Gastrocnemius medialis (tissue), 4 donors: ENCODE measurements at regions not wholly inside any gene's neighbourhood (a gene's known extent, or its start where the extent isn't known, plus 50 kb on each side); places are given as distances from the start of the nearest gene placed in this dataset.

Source experiments
- ATAC-seq, 2 donors: fragments of 150-250 bp; one replicate each; pipeline ENCODE4 v1.9.1; 2016
- DNase-seq, 2 donors: peaks; one replicate each; pipeline ENCODE4 v3.0.0-alpha.2; 2019
- H3K27ac ChIP-seq, 4 donors: fragments of 200-600 bp; sonication (generic); 1 replicate in 1 of 4; 2 replicates in 3 of 4; pipeline ENCODE4 v1.5.1; 2016 to 2018; ENCODE audit warnings: mild to moderate bottlenecking in 2 of 4, moderate library complexity in 1 of 4
- H3K27me3 ChIP-seq, 3 donors: fragments of 200-600 bp; sonication (generic) in 2 of 3; 1 replicate in 1 of 3; 2 replicates in 2 of 3; pipeline versions ENCODE4 v1.5.1 to v1.6.0; 2016 to 2019; ENCODE audit warnings: mild to moderate bottlenecking in 1 of 3, moderate library complexity in 1 of 3
- H3K36me3 ChIP-seq, 2 donors: fragments of 200-600 bp; sonication (generic) in 1 of 2; one replicate each; pipeline ENCODE4 v1.5.1; 2017 to 2018
- H3K4me1 ChIP-seq, 2 donors: fragments of 200-600 bp; sonication (generic) in 1 of 2; one replicate each; pipeline ENCODE4 v1.5.1; 2016 to 2017; ENCODE audit warnings: mild to moderate bottlenecking in 2 of 2
- H3K4me3 ChIP-seq, 4 donors: fragments of 200-600 bp; sonication (generic) in 3 of 4; 1 replicate in 1 of 4; 2 replicates in 3 of 4; pipeline ENCODE4 v1.5.1; 2016 to 2019; ENCODE audit warnings: mild to moderate bottlenecking in 2 of 4
- H3K9me3 ChIP-seq, 3 donors: fragments of 200-600 bp; sonication (generic) in 2 of 3; 1 replicate in 1 of 3; 2 replicates in 2 of 3; pipeline ENCODE4 v1.5.1; 2016 to 2019
- POLR2A ChIP-seq, 2 donors: fragments of 450-650 bp; IDR thresholded peaks; one replicate each; pipeline ENCODE4 v1.6.1; 2017; ENCODE audit warnings: antibody characterized with exemption in 2 of 2, mild to moderate bottlenecking in 2 of 2, moderate library complexity in 2 of 2
- in situ Hi-C, 4 donors: fragments of 200-750 bp; cut with MboI; loops; one replicate each; pipeline versions ENCODE4 v1.15.0 to v1.8.0; 2017; ENCODE audit warnings: low sequenced_read_pairs in 4 of 4
- intact Hi-C: fragments of 100-400 bp; cut with DNase I; formaldehyde crosslinking; loops from one replicate; pipeline ENCODE4 v1.15.1; 2023; ENCODE audit warnings: low total_unique reads
- TF ChIP-seq, protein P1 (sequence below), 5 experiments: fragments of 450-650 bp in 3 of 5; fragments of 200-600 bp in 2 of 5; sonication (generic) in 2 of 5; IDR thresholded peaks in 4 of 5; conservative IDR thresholded peaks in 1 of 5; 1 replicate in 4 of 5; 2 replicates in 1 of 5; pipeline ENCODE4 v1.5.1; 2016 to 2019; ENCODE audit warnings: antibody characterized with exemption in 5 of 5, mild to moderate bottlenecking in 3 of 5, moderate library complexity in 3 of 5

DNA sequence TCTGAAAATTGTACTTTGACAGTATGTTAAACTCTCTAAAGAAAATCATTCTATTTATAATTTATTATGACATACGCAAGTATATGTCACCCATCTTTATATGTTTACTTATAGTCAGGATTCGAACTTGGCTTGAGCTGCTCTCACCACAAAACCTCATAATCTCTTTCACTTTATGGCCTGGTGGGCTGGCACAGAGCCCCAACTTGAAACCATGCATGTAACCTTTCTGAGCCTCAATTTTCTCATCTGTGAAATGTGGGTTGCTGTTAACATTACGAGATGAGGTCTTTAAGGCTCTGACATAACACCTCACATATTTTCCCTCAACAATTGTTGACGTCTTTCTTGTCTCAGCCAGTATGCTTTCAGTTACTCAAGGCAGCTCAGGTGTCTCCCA lies 69.4 kb upstream of the PFN2 start:
- TF ChIP-seq POLR2A (IDR thresholded peaks at IDR 0.05) = no peak
- TF ChIP-seq, protein P1, sequence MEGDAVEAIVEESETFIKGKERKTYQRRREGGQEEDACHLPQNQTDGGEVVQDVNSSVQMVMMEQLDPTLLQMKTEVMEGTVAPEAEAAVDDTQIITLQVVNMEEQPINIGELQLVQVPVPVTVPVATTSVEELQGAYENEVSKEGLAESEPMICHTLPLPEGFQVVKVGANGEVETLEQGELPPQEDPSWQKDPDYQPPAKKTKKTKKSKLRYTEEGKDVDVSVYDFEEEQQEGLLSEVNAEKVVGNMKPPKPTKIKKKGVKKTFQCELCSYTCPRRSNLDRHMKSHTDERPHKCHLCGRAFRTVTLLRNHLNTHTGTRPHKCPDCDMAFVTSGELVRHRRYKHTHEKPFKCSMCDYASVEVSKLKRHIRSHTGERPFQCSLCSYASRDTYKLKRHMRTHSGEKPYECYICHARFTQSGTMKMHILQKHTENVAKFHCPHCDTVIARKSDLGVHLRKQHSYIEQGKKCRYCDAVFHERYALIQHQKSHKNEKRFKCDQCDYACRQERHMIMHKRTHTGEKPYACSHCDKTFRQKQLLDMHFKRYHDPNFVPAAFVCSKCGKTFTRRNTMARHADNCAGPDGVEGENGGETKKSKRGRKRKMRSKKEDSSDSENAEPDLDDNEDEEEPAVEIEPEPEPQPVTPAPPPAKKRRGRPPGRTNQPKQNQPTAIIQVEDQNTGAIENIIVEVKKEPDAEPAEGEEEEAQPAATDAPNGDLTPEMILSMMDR (IDR thresholded peaks at IDR 0.05 in 4 of 5, conservative IDR thresholded peaks at IDR 0.05 in 1 of 5) = no peak
- Histone ChIP-seq H3K9me3 (peaks cover 0 to 9% (median 0%) of the 10 kb centered on the region in 3 donors), H3K27me3 (no peaks in the 10 kb centered on the region), H3K27ac (no peak overlapping the region), H3K4me1 (peaks cover 10 to 23% of the 10 kb centered on the region in 2 donors), H3K36me3 (no peaks in the 10 kb centered on the region), H3K4me3 (no peak overlapping the region)
- no peak for DNase-seq
- in situ Hi-C loops = no loop called here
- intact Hi-C loops = no loop called here
- no peak for ATAC-seq

DNA sequence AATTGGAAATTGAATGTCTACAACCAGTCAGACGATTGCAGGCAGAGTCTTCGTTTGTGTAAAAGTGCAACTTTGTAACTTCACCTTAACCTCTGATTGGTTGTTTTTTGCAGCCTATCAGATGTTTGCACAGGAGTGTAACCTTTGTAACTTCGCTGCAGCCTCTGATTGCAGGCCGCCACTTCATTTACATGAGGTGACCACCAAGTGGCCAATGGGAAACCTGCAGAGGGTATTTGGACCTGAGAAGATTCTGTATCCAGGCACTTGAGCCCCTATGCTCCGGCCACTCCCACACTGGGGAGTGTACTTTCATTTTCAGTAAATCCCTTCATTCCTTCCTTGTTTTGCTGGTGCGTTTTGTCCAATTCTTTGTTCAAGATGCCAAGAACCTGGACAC lies 68.1 kb upstream of the PFN2 start:
- Histone ChIP-seq H3K4me1 (peaks cover 15 to 31% of the 10 kb centered on the region in 2 donors), H3K36me3 (no peaks in the 10 kb centered on the region), H3K9me3 (peaks cover 0 to 9% (median 0%) of the 10 kb centered on the region in 3 donors), H3K27ac (peak overlapping the region in 3 of 4 donors; percentile 94 to 98 (median 94)), H3K27me3 (no peaks in the 10 kb centered on the region), H3K4me3 (no peak overlapping the region)
- DNase-seq = no peak
- peak in 1 of 2 donors; percentile 11 for TF ChIP-seq POLR2A (IDR thresholded peaks at IDR 0.05)
- TF ChIP-seq, protein P1 (IDR thresholded peaks at IDR 0.05 in 4 of 5, conservative IDR thresholded peaks at IDR 0.05 in 1 of 5) = no peak
- in situ Hi-C loops (loop anchor here in 1 of 4 donors (10.0 kb wide), 1 partner anchor 56 kb away; no protein-coding TSS in a partner anchor), intact Hi-C loops (loop anchor here (5.0 kb wide), 1 partner anchor 143 kb away; no protein-coding TSS in a partner anchor)
- no peak for ATAC-seq

DNA sequence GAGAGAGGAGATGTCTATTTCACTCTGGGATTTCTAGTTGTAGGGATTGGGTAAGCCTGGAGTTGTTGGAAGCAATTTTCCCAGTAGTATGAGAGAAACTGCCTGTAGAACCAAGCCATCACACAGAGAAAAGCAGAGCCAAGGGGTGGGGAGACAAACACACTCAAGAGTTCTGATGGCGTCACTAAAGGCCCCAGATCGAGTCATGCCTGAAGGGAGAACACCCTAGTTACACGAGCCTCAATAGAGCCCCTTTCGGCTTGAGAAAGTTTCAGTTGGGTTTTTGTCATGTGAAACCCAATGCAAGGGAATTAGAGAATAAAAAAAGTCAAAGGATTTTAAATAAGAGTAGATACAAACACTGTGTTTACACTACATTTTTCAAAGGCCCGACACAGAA lies 66.1 kb upstream of the PFN2 start:
- intact Hi-C loops (loop anchor here (1.0 to 5.0 kb wide), 4 partner anchors 24 to 146 kb away; no protein-coding TSS in a partner anchor), in situ Hi-C loops (loop anchor here in 1 of 4 donors (10.0 kb wide), 1 partner anchor 58 kb away; no protein-coding TSS in a partner anchor)
- Histone ChIP-seq H3K4me3 (peak overlapping the region in 3 of 4 donors; percentile 23 to 46 (median 34)), H3K27me3 (no peaks in the 10 kb centered on the region), H3K36me3 (no peaks in the 10 kb centered on the region), H3K27ac (peak overlapping the region; percentile 91 to 98 (median 94)), H3K9me3 (peaks cover 0 to 2% (median 0%) of the 10 kb centered on the region in 3 donors), H3K4me1 (peaks cover 17 to 31% of the 10 kb centered on the region in 2 donors)
- DNase-seq (no peak), ATAC-seq (no peak)
- no peak for TF ChIP-seq POLR2A (IDR thresholded peaks at IDR 0.05)
- TF ChIP-seq, protein P1 (IDR thresholded peaks at IDR 0.05 in 4 of 5, conservative IDR thresholded peaks at IDR 0.05 in 1 of 5) = no peak

DNA sequence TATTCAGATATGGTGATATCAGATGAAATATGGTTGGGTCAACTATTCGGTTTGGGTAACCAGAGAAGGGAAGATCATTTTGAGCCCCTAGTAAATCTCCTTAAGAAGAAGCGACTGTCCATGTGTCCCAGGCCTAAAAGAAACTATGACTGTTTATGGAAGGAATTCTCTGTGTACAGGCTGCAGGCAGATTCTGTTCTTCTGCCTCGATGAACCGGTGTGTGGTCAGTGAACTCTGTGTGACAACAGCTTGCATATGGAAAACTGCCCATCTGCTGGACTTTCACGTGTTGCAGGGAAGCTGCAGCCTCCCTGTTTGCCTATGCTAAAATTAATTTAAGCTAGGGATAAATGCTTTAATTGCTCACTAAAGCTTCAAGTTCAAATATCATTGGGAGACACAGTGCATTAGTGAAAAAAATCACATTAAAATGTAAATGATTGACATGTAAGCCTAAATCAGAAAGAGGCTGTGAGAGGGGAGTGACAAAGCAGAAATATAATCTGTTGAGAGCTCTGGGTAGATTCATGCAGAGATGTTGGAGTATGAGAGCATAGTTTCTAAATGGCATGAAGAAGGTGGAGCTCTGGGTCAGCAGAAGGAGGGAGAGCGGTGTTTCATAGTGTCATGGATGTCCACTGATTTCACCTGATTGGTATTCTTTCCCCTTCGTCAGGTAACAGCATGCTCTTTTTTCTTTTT lies 65.4 kb upstream of the PFN2 start:
- peak; percentile 90 to 92 for ATAC-seq

More for the DNA sequence above, 65.4 kb upstream of the PFN2 start:
- peak overlapping the region; percentile 18 to 46 (median 28) for H3K4me3 ChIP-seq
- H3K27ac ChIP-seq = peak overlapping the region; percentile 91 to 98 (median 94)
- intact Hi-C loops = loop anchor here (1.0 to 5.0 kb wide), 5 partner anchors 25 to 146 kb away; no protein-coding TSS in a partner anchor
- no peaks in the 10 kb centered on the region for H3K36me3 ChIP-seq
- no peaks in the 10 kb centered on the region for H3K9me3 ChIP-seq
- peak; percentile 84 to 86 for DNase-seq
- in situ Hi-C loops = loop anchor here in 1 of 4 donors (10.0 kb wide), 1 partner anchor 59 kb away; no protein-coding TSS in a partner anchor
- H3K4me1 ChIP-seq = peaks cover 17 to 31% of the 10 kb centered on the region in 2 donors
- TF ChIP-seq, protein P1 (IDR thresholded peaks at IDR 0.05 in 4 of 5, conservative IDR thresholded peaks at IDR 0.05 in 1 of 5) = no peak
- peak in 1 of 2 donors; percentile 7 for TF ChIP-seq POLR2A (IDR thresholded peaks at IDR 0.05)
- no peaks in the 10 kb centered on the region for H3K27me3 ChIP-seq
